Esophagus muscularis mucosa (tissue), 4 donors: ENCODE measurements at regions not wholly inside any gene's neighbourhood (a gene's known extent, or its start where the extent isn't known, plus 50 kb on each side); places are given as distances from the start of the nearest gene placed in this dataset.
"Not testable (repeated sequence)": the region's sequence is repeated elsewhere in the genome, so short reads cannot be mapped to it uniquely, and the experiment has no call there.

Experiments used
- DNase-seq: peaks from one replicate; pipeline ENCODE4 v3.0.0-alpha.2; 2017; ENCODE audit errors: extremely low spot score
- H3K27ac ChIP-seq, 4 donors: fragments of 200-600 bp; sonication (generic); replicated peaks in 1 of 4; 1 replicate in 3 of 4; 2 replicates in 1 of 4; pipeline ENCODE4 v1.5.1; 2016 to 2019; ENCODE audit warnings: mild to moderate bottlenecking in 1 of 4
- H3K27me3 ChIP-seq, 4 donors: fragments of 200-600 bp; sonication (generic); one replicate each; pipeline versions ENCODE4 v1.5.1 to v1.6.0; 2016 to 2019
- H3K36me3 ChIP-seq, 4 donors: fragments of 200-600 bp; sonication (generic); one replicate each; pipeline ENCODE4 v1.5.1; 2016 to 2019
- H3K4me1 ChIP-seq, 4 donors: fragments of 200-600 bp; sonication (generic); one replicate each; pipeline ENCODE4 v1.5.1; 2016 to 2019
- H3K4me3 ChIP-seq, 4 donors: fragments of 200-600 bp; sonication (generic); 1 replicate in 2 of 4; 2 replicates in 2 of 4; pipeline ENCODE4 v1.5.1; 2016 to 2019; ENCODE audit warnings: mild to moderate bottlenecking in 4 of 4, moderate library complexity in 1 of 4
- H3K9me3 ChIP-seq, 4 donors: fragments of 200-600 bp; sonication (generic); 1 replicate in 3 of 4; 2 replicates in 1 of 4; pipeline ENCODE4 v1.5.1; 2016 to 2019
- EP300 ChIP-seq: sonication (generic); formaldehyde crosslinking; IDR thresholded peaks from one replicate; pipeline ENCODE4 v1.6.1; 2017; ENCODE audit warnings: antibody characterized with exemption
- POLR2A ChIP-seq: fragments of 450-650 bp; IDR thresholded peaks from one replicate; pipeline ENCODE4 v1.6.1; 2017; ENCODE audit warnings: antibody characterized with exemption, moderate library complexity, mild to moderate bottlenecking, low read depth
- POLR2AphosphoS5 ChIP-seq, 2 donors: sonication (generic); formaldehyde crosslinking; IDR thresholded peaks; one replicate each; pipeline ENCODE4 v1.6.1; 2017; ENCODE audit warnings: antibody characterized with exemption in 2 of 2
- WGBS: methylation state at CpG from one replicate; pipeline ENCODE4 v1.1.5; 2018; 5-methylcytosine and 5-hydroxymethylcytosine counted together
- intact Hi-C: fragments of 100-400 bp; cut with DNase I; formaldehyde crosslinking; loops from one replicate; pipeline ENCODE4 v1.15.1; 2023
- TF ChIP-seq, protein P1 (sequence below), 3 experiments: fragments of 200-600 bp in 2 of 3; fragments of 450-650 bp in 1 of 3; sonication (generic) in 2 of 3; IDR thresholded peaks; one replicate each; pipeline ENCODE4 v1.5.1; 2017 to 2019; ENCODE audit warnings: antibody characterized with exemption in 3 of 3, mild to moderate bottlenecking in 2 of 3, moderate library complexity in 1 of 3

- Histone ChIP-seq H3K4me1 (no peaks in the 10 kb centered on the region), H3K27me3 (no peaks in the 10 kb centered on the region), H3K36me3 (no peaks in the 10 kb centered on the region), H3K9me3 (peaks cover 0 to 20% (median 8%) of the 10 kb centered on the region in 4 donors), H3K4me3 (no peak overlapping the region), H3K27ac (no peak overlapping the region)
- 59% methylated on average over 3 of the region's 3 CpGs for WGBS
- no peak for DNase-seq
- TF ChIP-seq POLR2AphosphoS5 (IDR thresholded peaks at IDR 0.05), result peak in 1 of 2 donors; percentile 21
- TF ChIP-seq, protein P1, sequence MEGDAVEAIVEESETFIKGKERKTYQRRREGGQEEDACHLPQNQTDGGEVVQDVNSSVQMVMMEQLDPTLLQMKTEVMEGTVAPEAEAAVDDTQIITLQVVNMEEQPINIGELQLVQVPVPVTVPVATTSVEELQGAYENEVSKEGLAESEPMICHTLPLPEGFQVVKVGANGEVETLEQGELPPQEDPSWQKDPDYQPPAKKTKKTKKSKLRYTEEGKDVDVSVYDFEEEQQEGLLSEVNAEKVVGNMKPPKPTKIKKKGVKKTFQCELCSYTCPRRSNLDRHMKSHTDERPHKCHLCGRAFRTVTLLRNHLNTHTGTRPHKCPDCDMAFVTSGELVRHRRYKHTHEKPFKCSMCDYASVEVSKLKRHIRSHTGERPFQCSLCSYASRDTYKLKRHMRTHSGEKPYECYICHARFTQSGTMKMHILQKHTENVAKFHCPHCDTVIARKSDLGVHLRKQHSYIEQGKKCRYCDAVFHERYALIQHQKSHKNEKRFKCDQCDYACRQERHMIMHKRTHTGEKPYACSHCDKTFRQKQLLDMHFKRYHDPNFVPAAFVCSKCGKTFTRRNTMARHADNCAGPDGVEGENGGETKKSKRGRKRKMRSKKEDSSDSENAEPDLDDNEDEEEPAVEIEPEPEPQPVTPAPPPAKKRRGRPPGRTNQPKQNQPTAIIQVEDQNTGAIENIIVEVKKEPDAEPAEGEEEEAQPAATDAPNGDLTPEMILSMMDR (IDR thresholded peaks at IDR 0.05), result no peak
- intact Hi-C loops, result no loop called here
These were observed 259.4 kb downstream of the ANAPC1 start for GRCh38 chr2:111624411-111625156.

DNA sequence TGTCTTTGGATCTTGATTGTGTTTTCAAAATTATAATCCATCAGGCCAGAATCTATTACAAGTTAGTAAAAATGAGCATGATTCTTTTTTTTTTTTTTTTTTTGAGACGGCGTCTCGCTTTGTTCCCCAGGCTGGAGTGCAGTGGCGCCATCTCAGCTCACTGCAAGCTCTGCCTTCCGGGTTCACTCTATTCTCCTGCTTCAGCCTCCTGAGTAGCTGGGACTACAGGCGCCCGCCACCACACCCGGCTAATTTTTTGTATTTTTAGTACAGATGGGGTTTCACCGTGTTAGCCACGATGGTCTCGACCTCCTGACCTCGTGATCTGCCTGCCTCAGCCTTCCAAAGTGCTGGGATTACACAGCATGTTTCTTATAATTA is 258.8 kb downstream of the ANAPC1 start:
- intact Hi-C loops, H3K4me1 ChIP-seq, H3K4me3 ChIP-seq, H3K36me3 ChIP-seq, DNase-seq, H3K27me3 ChIP-seq, H3K27ac ChIP-seq: not testable (repeated sequence)
- H3K9me3 ChIP-seq, result peaks cover 0 to 20% (median 8%) of the 10 kb centered on the region in 4 donors
- WGBS, result 69% methylated on average over 12 of the region's 12 CpGs

GRCh38 chr2:111626037-111626864 is 257.7 kb downstream of the ANAPC1 start:
- no peaks in the 10 kb centered on the region for H3K27me3 ChIP-seq
- H3K4me1 ChIP-seq, result no peaks in the 10 kb centered on the region
- H3K36me3 ChIP-seq, result no peaks in the 10 kb centered on the region
- no peak overlapping the region for H3K27ac ChIP-seq
- 95% methylated on average over 2 of the region's 2 CpGs for WGBS
- TF ChIP-seq POLR2A (no peak), EP300 (no peak), POLR2AphosphoS5 (IDR thresholded peaks at IDR 0.05) (no peak)
- TF ChIP-seq, protein P1 (IDR thresholded peaks at IDR 0.05), result no peak
- H3K4me3 ChIP-seq, result no peak overlapping the region
- DNase-seq, result no peak
- peaks cover 0 to 20% (median 8%) of the 10 kb centered on the region in 4 donors for H3K9me3 ChIP-seq
- intact Hi-C loops, result no loop called here

GRCh38 chr2:111626865-111627163 is 257.2 kb downstream of the ANAPC1 start:
- H3K27ac ChIP-seq, result no peak overlapping the region
- peaks cover 0 to 20% (median 8%) of the 10 kb centered on the region in 4 donors for H3K9me3 ChIP-seq
- no peaks in the 10 kb centered on the region for H3K36me3 ChIP-seq
- H3K27me3 ChIP-seq, result no peaks in the 10 kb centered on the region
- no peak for TF ChIP-seq POLR2AphosphoS5 (IDR thresholded peaks at IDR 0.05)
- intact Hi-C loops, result no loop called here
- H3K4me3 ChIP-seq, result no peak overlapping the region
- H3K4me1 ChIP-seq, result no peaks in the 10 kb centered on the region
- no peak for DNase-seq

DNA sequence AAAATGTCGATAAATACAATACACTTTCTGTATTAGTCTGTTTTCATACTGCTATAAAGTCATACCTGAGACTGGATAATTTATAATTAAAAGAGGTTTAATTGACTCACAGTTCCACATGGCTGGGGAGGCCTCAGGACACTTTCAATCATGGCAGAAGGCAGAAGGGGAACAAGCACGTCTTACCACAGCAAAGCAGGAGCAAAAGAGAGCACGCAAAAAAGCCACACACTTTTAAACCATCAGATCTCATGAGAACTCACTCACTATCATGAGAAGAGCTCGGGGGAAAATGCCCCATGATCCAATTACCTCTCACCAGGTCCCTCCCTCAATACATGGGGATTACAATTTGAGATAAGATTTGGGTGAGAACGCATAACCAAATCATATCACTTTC is 256.7 kb downstream of the ANAPC1 start:
- no peak overlapping the region for H3K27ac ChIP-seq
- TF ChIP-seq POLR2A (no peak), POLR2AphosphoS5 (IDR thresholded peaks at IDR 0.05) (no peak)
- TF ChIP-seq, protein P1 (IDR thresholded peaks at IDR 0.05), result no peak
- no peaks in the 10 kb centered on the region for H3K27me3 ChIP-seq
- H3K36me3 ChIP-seq, result no peaks in the 10 kb centered on the region
- H3K4me1 ChIP-seq, result no peaks in the 10 kb centered on the region
- intact Hi-C loops, result no loop called here
- peaks cover 0 to 20% (median 8%) of the 10 kb centered on the region in 4 donors for H3K9me3 ChIP-seq
- 89% methylated on average over 5 of the region's 5 CpGs for WGBS
- no peak for DNase-seq
- H3K4me3 ChIP-seq, result no peak overlapping the region
